GM19328 (cell line): ENCODE measurements at regions not wholly inside any gene's neighbourhood (a gene's known extent, or its start where the extent isn't known, plus 50 kb on each side); places are given as distances from the start of the nearest gene placed in this dataset.
"Not testable (repeated sequence)": the region's sequence is repeated elsewhere in the genome, so short reads cannot be mapped to it uniquely, and the experiment has no call there.

Experiments
- ATAC-seq: cut with Tn5 transposase; IDR thresholded peaks from one replicate; pipeline ENCODE4 v1.9.1; 2021; ENCODE audit warnings: mild to moderate bottlenecking, moderate library complexity; ENCODE audit not compliant: unreplicated experiment

DNA sequence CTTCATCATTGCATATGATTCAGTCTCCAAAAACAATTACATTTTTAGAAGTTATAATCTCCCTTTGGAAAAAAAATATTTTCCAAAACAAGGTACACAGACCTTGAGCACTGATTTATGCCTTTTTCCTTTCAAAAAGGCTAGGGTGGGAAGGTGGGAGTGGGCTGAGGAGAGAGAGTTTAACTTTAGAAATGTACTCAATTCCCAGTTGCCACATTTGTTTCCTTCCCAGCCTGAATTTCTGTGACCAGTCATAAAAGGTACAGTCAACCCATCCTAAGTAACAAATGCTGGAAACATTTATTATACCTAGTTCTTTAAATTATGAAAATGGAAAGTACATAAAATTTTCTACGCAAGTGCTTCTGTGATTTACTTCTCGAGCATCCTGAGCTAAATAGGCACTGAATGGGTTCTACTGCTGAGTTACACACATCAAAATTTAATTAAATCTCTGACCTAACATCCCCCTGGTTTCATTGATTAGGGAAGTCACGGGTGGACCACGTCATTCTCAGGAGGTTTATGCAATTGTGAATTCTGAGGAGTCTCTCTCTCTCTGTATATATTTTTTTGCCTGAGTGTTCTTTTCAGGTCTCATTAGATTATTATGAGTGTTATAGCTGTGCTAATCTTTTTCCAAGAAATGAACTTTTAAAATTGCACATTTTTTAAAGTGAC, 371.8 kb downstream of the BTG1 start:
- no peak for ATAC-seq

DNA sequence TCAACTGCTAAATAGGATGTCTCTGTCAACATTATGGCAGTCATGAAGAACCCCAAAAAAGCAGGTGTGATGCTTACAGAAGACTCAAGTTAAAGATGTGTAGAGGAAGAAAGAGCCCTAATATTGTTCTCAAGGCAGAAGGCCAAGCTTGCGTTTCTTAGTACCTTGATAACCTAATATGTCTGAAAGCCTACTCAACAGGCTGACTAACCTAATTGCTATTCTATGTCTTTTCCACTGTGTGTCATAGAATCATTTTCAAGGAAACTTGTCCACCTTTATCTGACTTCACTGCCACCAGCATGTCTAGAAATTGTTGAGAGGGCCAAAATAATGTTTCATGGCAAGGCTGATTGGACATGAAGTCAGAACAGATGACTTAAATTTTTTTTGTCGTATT, 373.2 kb downstream of the BTG1 start:
- no peak for ATAC-seq

DNA sequence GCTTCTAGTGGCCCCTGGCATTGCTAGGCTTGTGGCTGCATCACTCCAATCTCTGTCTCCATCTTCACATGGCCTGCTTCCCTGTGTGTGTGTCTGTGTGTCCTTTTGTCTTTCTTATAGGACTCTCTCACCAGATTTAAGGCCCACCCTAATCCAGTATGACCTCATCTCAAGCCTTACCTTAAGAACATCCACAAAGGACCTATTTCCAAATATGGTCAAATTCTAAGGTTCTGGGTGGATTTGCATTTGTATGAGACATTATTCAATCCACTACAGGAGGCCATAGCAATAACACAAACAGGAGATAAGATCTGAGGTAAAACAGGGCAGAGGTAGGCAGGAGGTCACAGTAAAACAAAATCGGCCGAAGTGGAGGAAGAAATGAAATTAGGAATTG, 375.9 kb downstream of the BTG1 start:
- no peak for ATAC-seq

DNA sequence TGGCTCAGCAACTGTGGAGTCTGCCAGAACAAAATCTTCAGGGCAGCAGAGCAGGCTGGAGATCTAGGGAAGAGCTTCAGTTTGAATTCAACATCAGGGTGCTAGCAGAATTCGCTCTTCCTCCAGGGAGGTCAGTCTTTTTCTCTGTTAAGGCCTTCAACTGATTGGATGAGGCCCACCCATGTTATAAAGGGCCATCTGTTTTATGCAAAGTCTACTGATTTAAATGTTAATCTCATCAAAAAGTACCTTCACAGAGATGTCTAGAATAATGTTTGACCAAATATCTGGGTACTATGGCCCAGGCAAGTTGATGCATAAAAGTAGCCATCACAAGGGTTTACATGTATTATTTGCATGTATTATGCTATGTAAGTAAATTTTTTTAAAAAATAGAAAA, 378.4 kb downstream of the BTG1 start:
- no peak for ATAC-seq

DNA sequence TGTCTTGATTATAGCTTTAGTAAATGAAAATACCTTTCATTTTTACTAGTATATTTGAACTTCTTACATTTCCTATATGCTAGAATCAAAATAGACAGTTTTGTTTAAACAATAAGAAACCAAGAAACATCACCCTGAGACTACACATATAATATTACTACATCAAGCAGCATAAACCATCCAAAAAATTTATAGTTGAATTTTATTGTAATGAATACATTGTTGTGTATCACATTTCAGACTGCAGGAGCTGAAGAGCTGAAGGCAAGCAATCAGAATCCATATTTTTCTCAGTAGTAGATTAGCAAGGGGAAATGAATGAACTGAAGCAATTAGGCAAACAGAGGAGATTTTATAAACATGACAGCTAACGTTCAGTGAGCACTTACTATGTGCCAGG, 379.2 kb downstream of the BTG1 start:
- ATAC-seq, result no peak

DNA sequence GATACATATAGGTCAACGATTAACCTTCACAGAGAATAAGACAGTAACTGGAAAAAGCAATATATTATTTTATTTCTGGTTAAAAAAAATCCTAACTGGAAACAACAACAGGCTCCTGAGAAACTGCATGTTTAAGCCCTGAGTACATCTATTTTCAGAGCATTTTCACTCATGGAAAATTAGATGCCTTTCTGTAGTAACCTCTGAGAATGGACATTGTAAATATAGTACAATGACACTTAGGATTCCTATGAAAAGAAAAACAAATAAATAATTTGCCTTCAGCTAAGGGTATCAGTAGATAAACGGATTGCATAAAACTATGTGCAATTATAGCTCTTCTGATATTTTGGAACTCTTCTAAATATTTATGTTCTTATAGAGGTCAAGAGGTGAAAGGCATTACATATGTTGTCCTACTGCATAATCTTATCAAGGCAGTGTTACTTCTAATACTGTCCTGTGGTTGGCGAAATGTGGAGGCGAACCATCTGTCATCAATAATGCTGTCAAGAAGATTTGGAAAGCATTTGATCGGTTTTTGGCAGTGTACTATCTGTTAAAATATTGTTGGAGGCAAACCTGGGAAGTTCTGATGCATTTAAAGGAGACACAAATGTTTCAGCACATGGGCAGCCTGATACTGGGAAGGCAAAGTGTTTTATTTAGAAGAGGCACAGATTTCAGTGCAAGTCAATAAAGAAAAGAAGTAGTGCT, 381.8 kb downstream of the BTG1 start:
- ATAC-seq, result no peak

DNA sequence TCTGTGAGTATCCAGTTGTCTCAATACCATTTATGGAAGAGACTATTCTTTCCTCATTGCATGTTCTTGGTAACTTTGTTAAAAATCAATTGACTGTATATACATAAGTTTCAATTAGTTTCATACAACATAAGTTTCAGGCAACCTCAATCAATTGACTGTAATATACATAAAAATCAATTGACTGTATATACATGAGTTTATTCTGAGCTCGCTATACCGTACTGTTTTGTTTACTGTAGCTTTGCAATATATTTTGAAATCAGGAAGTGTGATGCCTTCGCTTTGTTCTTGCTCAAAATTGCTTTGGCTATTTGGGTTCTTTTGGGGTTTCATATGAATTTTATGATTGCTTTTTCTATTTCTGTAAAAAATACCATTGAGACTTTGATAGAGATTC, 392.0 kb downstream of the BTG1 start:
- ATAC-seq, result no peak

DNA sequence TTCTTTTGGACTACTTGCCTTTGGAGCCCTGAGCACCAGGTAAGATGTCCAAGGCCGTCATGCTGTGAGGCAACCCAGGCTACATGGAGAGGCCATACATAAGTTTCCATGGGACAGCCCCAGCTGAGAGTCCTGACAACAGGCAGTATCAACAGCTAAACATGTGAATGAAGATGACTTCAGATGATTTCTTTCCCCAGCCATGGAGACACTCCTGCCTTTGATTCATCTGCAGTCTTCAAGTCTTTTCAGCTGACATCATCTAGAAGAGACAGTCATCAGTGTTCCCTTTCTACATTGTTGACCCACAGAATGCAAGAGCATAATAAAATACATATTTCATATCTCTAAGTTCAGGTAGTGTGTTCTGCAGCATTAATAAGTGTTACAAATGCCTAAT, 398.7 kb downstream of the BTG1 start:
- ATAC-seq, result no peak

DNA sequence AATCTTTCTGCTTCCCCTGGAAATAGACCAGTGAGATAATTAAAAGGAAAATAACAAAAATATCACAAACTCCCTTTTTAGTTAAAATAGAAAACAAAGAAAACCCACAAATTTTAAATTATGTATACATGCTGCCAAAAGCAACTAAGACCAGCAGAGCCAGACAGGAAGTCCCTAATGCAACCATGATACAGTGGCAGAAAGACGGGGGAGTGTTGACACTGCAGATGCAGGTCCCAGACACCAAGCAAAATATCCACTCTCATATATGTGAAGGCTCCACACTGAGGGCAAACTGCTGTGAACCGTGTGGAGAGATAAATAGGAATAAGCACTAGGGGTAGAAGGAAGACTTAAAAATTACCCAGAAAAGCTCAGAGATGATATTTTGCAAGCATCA, 401.0 kb downstream of the BTG1 start:
- ATAC-seq, result no peak

DNA sequence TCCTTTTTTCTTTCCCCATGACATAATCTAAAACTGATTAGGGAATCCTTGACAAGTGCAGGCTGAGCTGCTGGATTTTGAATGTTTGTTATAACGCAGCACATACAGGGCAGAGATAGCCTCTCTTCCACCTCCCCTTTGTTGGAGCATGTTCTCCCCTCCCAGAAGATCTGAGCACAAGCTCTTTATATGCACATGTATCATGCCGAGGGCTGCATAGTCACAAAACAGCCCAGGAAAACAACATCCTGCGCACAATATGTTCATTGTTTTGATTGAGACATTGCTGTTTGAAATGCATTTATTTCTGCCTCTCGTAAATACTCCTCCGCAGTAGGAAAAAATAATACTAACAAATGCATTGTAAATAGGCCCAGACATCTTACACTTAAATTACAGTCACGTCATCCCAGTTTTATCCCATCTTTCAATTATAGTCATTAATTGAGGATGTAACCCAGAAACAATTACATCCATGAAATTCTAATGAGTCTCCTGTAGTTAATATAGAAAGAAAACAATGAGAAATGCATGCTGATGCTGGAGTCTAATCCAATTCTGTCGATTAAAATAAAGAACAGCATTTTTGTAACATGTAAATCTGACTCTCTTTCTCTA, 401.8 kb downstream of the BTG1 start:
- no peak for ATAC-seq

DNA sequence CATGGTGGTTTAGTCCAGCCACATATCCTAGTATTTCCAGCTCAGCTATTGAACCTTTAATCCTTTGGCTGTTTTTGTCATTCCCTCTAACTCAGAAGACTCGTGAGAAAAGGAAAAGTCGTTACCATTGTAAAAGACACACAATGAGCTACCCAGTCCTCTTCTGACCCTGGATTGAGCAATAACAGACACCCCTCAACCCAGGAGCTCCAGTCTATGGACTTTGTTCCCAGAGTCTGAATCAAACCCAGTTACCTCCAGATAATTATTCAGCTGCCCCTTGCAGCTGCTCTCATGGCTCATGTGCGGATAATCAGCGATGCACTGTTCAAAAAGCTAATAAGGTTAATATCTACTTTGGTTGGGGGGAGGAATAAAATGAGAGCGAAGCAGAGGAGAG, 402.4 kb downstream of the BTG1 start:
- ATAC-seq, result no peak

DNA sequence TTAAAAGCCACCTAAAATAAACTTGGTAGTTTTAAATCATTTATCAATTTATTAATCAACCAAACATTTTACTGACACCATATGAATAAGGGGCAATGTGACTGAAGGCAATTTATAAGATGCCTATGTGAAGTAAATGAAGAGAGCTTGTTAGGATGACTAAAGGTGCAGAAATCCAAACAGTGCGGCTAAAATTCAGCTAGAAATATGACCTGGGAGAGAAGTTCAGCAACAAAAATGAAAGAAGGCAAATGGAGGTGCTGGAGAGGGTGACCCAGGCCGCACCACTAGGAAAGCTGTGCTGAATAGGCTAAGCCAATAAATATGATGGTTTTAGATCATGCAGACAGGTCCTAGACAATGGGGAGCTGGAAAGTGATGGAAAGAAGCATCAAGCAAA, 403.7 kb downstream of the BTG1 start:
- no peak for ATAC-seq

DNA sequence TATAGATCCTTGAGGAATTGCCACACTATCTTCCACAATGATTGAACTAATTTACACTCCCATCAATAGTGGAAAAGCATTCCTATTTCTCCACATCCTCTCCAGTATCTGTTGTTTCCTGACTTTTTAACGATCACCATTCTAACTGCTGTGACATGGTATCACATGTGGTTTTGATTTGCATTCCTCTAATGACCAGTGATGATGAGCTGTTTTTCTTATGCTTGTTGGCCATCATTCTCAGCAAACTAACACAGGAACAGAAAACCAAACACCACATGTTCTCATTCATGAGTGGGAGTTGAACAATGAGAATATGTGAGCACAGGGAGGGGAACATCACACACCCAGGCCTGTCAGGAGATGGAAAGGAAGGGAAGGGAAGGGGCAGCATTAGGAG, 411.8 kb downstream of the BTG1 start:
- ATAC-seq, result not testable (repeated sequence)

DNA sequence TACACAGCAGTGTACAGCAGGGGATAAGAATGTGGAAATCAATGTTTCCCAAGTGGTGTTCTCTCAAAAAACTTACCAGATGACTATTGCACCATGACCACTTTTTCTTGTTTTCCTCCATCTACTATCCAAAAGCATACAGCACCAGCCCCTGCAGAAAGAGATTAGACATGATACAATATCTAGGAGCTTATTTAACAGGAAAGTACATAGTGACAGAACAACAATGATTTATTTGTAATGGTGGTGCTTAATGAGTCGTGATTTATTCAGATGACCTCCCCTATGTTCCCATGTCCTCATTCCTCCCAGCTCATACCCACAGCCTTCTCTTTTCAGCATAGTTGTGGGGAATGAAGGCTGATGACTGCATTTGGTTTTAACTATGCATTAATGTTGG, 413.6 kb downstream of the BTG1 start:
- ATAC-seq, result no peak

DNA sequence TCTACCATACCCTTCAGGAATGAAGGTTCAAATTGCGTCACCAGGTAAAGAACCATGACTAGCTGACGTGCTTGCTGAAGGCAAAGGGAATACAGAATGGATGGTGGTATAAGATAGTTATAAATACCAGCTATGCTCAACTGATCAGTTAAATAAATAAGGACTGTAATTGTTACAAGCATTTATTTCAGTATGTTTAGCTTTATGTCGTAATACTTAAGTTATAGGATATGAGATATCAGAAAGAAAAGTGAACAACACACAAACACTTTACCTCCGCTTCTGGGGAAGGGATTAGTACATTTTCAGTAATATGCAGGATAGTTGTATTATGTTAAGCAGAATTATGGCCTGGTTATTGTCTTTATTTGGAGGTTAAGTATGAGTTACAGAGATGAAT, 416.1 kb downstream of the BTG1 start:
- no peak for ATAC-seq

DNA sequence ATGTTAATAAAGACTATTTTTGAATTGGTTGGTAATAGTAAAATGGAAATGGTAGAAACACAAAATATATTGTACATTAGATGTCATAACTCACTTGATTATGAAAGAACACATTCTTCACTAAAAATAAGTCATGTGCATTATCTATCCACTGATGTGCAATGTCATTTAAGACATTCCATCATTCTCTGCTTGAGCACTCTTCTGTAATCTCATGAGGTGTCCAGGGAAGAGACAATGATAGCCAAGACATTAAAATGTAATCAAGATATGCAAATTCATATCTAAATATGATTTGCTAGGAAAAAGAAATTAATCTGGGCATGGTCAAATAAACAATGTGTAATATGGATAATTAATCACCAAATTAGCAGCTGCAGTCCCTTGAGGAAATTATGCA, 422.5 kb downstream of the BTG1 start:
- no peak for ATAC-seq

DNA sequence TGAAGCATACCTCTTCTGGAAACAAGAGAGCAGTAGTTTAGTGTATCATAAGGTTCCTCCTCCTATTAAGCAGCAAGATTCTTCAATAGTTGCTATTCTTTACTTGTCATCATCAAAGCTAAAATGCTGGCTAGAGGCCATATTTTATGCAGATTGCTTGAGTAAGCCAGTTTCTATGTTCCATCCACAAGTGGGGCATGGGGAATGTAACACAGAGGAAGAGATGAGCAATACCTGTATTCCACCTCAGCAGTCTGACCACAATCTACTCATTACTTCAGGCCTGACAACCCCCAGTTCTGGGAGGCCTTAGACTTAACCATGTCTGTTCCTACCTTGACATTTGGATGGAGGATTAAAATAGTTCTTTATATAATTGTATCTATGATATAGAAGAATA, 423.6 kb downstream of the BTG1 start:
- no peak for ATAC-seq

DNA sequence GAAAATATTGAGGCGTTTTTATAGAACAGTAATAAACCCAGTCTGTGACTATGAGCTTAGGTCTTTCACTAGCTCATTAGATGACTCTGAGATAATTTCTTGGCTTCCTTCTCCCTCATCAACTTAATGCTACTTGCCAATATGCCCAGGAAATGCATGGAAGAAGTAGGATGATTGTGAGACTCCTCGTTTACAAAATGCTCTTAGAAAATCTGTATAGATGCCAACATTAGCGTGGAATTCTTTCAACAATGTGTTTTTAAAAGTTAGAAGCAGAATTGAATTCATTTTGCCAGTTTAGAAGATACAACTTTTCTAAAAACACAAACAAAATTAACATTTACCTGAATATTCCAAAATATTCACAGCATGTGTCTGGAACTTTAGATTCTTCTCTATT, 424.6 kb downstream of the BTG1 start:
- no peak for ATAC-seq

DNA sequence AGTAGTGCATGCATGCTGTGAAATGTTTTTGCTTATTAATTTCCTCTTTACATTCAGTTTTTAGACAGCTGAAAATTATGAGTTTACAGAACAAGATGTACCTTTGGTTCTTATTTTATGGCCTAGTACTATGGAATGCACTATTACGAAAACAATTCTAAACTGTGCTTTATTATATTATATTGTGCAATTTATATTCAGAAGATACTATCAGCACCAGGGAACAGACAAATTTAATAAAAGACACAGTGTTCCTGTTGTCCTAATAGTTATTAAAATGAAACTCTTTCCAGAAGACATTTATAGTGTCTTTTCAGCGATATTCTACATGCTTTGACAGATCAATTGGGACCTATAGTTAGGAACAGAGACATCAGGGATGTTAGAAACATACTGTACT, 427.3 kb downstream of the BTG1 start:
- ATAC-seq, result no peak

DNA sequence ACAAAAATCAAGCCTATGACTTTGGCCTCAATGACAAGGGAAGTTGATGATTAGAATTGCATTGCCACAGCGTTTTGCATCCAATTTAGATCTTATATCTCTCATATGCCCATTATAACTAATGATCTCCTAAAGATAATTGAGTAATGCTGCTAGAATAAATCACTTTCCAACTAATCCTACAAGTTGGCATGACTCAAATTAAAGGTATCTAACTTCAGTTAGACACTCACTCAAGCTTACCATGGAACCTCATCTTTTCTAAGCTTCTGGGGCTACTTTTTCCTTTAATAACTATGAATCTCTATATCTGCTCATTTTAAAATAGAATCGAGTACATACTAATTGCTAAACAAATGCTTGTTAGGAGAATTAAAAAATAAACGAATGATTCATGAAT, 427.8 kb downstream of the BTG1 start:
- ATAC-seq, result no peak

DNA sequence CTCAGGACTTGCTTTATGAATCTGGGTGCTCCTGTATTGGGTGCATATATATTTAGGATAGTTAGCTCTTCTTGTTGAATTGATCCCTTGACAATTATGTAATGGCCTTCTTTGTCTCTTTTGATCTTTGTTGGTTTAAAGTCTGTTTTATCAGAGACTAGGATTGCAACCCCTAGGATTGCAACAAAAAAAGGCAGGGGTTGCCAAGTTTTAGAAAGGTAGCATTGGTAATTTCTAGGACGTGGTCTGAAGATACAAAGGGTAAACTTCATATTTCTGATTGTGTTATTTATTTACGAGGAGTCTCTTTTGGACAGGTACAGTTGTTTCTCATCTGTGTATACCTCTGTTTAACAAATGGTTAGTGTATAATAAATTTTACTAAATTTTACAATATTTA, 433.7 kb downstream of the BTG1 start:
- not testable (repeated sequence) for ATAC-seq

DNA sequence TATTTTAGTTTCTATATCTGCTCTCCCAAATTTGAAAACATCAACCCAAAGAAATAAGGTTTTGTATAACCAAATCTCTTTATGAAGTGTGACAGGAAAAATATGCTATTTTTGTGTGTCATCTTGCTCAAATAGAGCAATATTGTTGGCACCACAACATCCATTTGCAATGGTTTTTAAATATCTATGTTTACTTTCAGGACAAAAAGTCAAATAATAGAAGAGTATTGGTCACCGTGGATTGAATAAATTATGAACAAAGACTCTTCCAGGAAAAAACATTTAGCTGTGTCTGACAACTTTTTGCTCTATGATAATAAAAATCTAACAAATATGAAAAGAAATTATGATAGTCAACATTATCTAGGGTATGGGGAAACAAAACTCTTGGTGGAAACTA, 439.2 kb downstream of the BTG1 start:
- ATAC-seq, result no peak
